Muscle of leg (tissue), 3 donors: ENCODE measurements at regions not wholly inside any gene's neighbourhood (a gene's known extent, or its start where the extent isn't known, plus 50 kb on each side); places are given as distances from the start of the nearest gene placed in this dataset.

ENCODE experiments used
- DNase-seq: peaks from one replicate; pipeline ENCODE4 v3.0.0; 2013
- H3K27ac ChIP-seq: one replicate; pipeline ENCODE4 v1.5.1; 2013; ENCODE audit warnings: mild to moderate bottlenecking, low read length, control low read depth
- H3K27me3 ChIP-seq: one replicate; pipeline ENCODE4 v1.6.1; 2013; ENCODE audit warnings: low read length; ENCODE audit not compliant: control insufficient read depth, insufficient read depth
- H3K36me3 ChIP-seq: one replicate; pipeline ENCODE4 v1.6.1; 2013; ENCODE audit warnings: low read length; ENCODE audit not compliant: control insufficient read depth, insufficient read depth
- H3K4me1 ChIP-seq: one replicate; pipeline ENCODE4 v1.6.1; 2013; ENCODE audit warnings: low read length; ENCODE audit not compliant: control insufficient read depth, insufficient read depth
- H3K4me3 ChIP-seq: one replicate; pipeline ENCODE4 v1.5.1; 2013; ENCODE audit warnings: low read length, control low read depth
- H3K9me3 ChIP-seq: replicated peaks from 2 replicates; pipeline ENCODE4 v1.6.1; 2013; ENCODE audit warnings: low read depth, low read length; ENCODE audit not compliant: control insufficient read depth
- WGBS: methylation state at CpG from one replicate; pipeline ENCODE4 v1.1.5; 2013; ENCODE audit warnings: missing lambda C conversion rate; ENCODE audit not compliant: insufficient coverage; 5-methylcytosine and 5-hydroxymethylcytosine counted together

GRCh38 chr5:9865574-9865973 is 235.4 kb upstream of the TAS2R1 start:
- H3K27me3 ChIP-seq: no peaks in the 10 kb centered on the region
- peaks cover 7% of the 10 kb centered on the region for H3K4me1 ChIP-seq
- no peak overlapping the region for H3K4me3 ChIP-seq
- peaks cover 20% of the 10 kb centered on the region for H3K9me3 ChIP-seq
- H3K36me3 ChIP-seq: no peaks in the 10 kb centered on the region
- WGBS: no CpG with 5 or more reads among the region's 1 CpG
- H3K27ac ChIP-seq: no peak overlapping the region
- no peak for DNase-seq

- WGBS: 97% methylated on average over 3 of the region's 3 CpGs
- H3K4me3 ChIP-seq: no peak overlapping the region
- DNase-seq: no peak
- peaks cover 7% of the 10 kb centered on the region for H3K4me1 ChIP-seq
- H3K27me3 ChIP-seq: no peaks in the 10 kb centered on the region
- H3K9me3 ChIP-seq: peaks cover 20% of the 10 kb centered on the region
- H3K27ac ChIP-seq: no peak overlapping the region
- H3K36me3 ChIP-seq: no peaks in the 10 kb centered on the region
Observed at GRCh38 chr5:9864791-9865190, 234.6 kb upstream of the TAS2R1 start.

- 100% methylated on average over 1 of the region's 6 CpGs for WGBS
- Histone ChIP-seq H3K36me3 (no peaks in the 10 kb centered on the region), H3K27ac (no peak overlapping the region), H3K4me3 (no peak overlapping the region), H3K27me3 (no peaks in the 10 kb centered on the region), H3K9me3 (peaks cover 20% of the 10 kb centered on the region), H3K4me1 (peaks cover 7% of the 10 kb centered on the region)
- DNase-seq: no peak
Observed at GRCh38 chr5:9863486-9863885, 233.3 kb upstream of the TAS2R1 start.

DNA sequence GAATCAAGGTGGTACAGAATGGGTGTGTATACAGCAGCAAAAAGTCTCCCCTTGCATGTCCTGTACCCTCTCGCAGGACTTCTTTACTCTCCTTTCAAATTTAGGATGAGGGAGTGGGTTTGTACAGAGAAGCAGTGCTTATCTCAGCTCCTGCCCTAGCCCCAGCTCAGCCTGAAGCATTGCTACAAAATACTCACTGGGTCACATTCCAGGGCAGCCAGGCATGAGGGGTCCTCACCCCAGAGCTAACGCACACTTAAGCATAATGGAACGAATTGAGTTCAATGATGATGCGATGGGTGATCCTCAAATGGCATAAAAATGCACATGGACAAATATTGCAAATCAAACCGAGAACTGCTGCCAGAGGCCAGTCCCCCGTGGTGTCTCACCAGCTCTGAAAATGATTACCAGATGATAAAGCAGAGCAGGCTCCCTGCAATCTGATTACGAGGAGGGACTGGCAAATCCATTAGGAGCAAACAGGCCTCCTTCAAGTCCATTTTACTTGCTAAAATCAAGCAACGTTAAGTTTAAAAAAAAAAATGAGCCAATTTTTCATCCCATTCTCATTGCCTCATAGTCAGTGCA is 231.6 kb upstream of the TAS2R1 start:
- peak; percentile 44 for DNase-seq

GRCh38 chr5:9859808-9860207 is 229.7 kb upstream of the TAS2R1 start:
- Histone ChIP-seq H3K4me1 (peaks cover 7% of the 10 kb centered on the region), H3K36me3 (no peaks in the 10 kb centered on the region), H3K4me3 (no peak overlapping the region), H3K27ac (no peak overlapping the region), H3K27me3 (no peaks in the 10 kb centered on the region), H3K9me3 (peaks cover 5% of the 10 kb centered on the region)
- no peak for DNase-seq
- WGBS: no CpG with 5 or more reads among the region's 1 CpG

More for the DNA sequence above, 231.6 kb upstream of the TAS2R1 start:
- no peaks in the 10 kb centered on the region for H3K27me3 ChIP-seq
- H3K4me1 ChIP-seq: peaks cover 7% of the 10 kb centered on the region
- H3K27ac ChIP-seq: no peak overlapping the region
- no peaks in the 10 kb centered on the region for H3K36me3 ChIP-seq
- WGBS: 25% methylated on average over 4 of the region's 8 CpGs
- no peak overlapping the region for H3K4me3 ChIP-seq
- H3K9me3 ChIP-seq: peaks cover 17% of the 10 kb centered on the region

- no peak for DNase-seq
- 100% methylated on average over 2 of the region's 3 CpGs for WGBS
Observed at GRCh38 chr5:9858043-9858442, 227.9 kb upstream of the TAS2R1 start.

DNA sequence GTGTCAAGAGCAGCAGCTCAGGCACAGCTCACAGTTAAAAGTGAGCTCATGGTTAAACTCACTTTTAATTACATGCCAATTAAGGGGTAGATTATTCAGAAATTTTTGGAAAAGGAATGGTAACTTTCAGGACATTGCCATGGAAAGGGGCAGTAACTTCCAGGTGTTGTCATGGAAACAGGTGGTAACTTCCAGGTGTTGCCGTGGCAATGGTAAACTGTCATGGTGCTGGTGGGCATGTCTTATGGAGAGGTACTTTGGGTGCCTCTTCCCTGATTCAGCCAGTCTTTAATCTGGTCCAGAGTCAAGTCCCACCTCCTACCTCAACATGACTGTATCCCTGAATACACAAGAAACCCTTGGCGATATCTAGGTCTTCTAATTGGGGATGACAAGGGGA is 223.2 kb upstream of the TAS2R1 start:
- H3K4me3 ChIP-seq: no peak overlapping the region
- no CpG with 5 or more reads among the region's 2 CpGs for WGBS
- no peak overlapping the region for H3K27ac ChIP-seq
- H3K4me1 ChIP-seq: no peaks in the 10 kb centered on the region
- H3K36me3 ChIP-seq: no peaks in the 10 kb centered on the region
- DNase-seq: no peak
- H3K9me3 ChIP-seq: peaks cover 4% of the 10 kb centered on the region
- H3K27me3 ChIP-seq: no peaks in the 10 kb centered on the region

More at GRCh38 chr5:9858043-9858442, 227.9 kb upstream of the TAS2R1 start:
- Histone ChIP-seq H3K36me3 (no peaks in the 10 kb centered on the region), H3K27me3 (no peaks in the 10 kb centered on the region), H3K4me1 (peaks cover 7% of the 10 kb centered on the region), H3K4me3 (no peak overlapping the region), H3K27ac (no peak overlapping the region), H3K9me3 (peaks cover 4% of the 10 kb centered on the region)

DNA sequence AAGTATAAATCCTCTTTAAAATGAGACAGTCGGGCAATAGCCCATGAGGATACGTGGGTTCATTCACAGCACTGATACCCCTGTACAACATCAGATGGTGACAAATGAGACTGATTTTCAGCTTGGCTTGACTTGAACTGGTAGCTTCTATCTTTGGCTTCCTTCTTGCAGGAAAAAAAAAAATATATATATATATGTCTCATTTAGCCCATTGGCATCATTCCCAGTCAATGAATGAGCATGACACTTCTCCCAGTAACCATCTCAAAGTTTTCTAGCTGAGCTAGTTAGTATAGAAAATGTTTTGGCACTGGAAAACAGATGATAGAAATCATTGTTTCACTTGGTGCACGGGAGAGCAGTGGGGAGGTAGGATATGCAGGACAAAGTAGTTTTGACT is 222.5 kb upstream of the TAS2R1 start:
- Histone ChIP-seq H3K4me3 (no peak overlapping the region), H3K4me1 (no peaks in the 10 kb centered on the region), H3K27ac (no peak overlapping the region), H3K9me3 (peaks cover 4% of the 10 kb centered on the region), H3K27me3 (no peaks in the 10 kb centered on the region), H3K36me3 (no peaks in the 10 kb centered on the region)
- peak; percentile 33 for DNase-seq
- WGBS: no CpG with 5 or more reads among the region's 3 CpGs

DNA sequence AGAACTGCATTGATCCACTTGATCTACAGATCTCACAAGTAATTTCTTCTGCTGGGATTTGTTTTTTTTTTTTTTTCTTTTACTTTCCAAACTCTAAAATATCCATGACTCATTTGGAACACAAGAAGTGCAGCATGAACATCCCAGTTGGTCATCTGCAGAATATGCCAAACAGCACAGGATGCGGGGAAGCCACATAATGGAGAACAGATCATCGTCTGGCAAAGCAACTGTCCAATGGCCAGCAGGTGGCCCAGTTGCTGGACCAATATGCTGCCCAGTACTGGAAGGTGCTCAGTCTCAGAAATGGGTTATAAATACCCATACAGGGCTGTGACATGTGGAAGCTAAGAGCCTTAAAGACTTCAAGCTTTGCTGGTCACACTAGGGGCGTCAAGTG is 221.3 kb upstream of the TAS2R1 start:
- Histone ChIP-seq H3K27ac (no peak overlapping the region), H3K36me3 (no peaks in the 10 kb centered on the region), H3K9me3 (no peaks in the 10 kb centered on the region), H3K27me3 (no peaks in the 10 kb centered on the region), H3K4me3 (no peak overlapping the region), H3K4me1 (no peaks in the 10 kb centered on the region)
- 45% methylated on average over 2 of the region's 3 CpGs for WGBS
- peak; percentile 65 for DNase-seq

DNA sequence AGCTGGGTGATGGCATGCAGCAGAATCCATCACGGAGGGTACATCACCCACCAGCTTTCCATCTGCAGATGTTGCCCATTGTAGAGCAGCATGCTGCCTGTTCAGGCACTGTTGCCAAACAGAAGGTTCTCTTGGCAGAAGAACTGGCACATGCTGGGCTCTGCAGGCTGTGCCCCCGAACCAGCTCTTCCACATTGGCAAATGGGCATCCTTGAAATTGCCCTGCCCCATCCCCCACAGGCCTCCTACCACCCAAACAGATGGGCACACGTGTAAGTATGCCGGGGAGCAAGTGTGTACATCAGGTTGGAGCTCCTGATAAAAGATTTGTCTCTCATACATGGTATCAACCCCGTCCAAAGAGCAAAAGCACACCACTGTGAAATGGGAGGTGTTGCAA is 220.3 kb upstream of the TAS2R1 start:
- 80% methylated on average over 1 of the region's 5 CpGs for WGBS
- no peaks in the 10 kb centered on the region for H3K9me3 ChIP-seq
- no peaks in the 10 kb centered on the region for H3K4me1 ChIP-seq
- H3K27me3 ChIP-seq: no peaks in the 10 kb centered on the region
- no peak overlapping the region for H3K4me3 ChIP-seq
- DNase-seq: no peak
- H3K27ac ChIP-seq: no peak overlapping the region
- no peaks in the 10 kb centered on the region for H3K36me3 ChIP-seq

GRCh38 chr5:9847631-9848030 is 217.5 kb upstream of the TAS2R1 start:
- Histone ChIP-seq H3K27ac (no peak overlapping the region), H3K4me3 (no peak overlapping the region), H3K9me3 (no peaks in the 10 kb centered on the region), H3K36me3 (no peaks in the 10 kb centered on the region), H3K27me3 (no peaks in the 10 kb centered on the region), H3K4me1 (no peaks in the 10 kb centered on the region)
- no peak for DNase-seq
- 82% methylated on average over 6 of the region's 6 CpGs for WGBS
